HL-60 (cell line): ENCODE measurements at regions not wholly inside any gene's neighbourhood (a gene's known extent, or its start where the extent isn't known, plus 50 kb on each side); places are given as distances from the start of the nearest gene placed in this dataset.

ENCODE experiments used
- DNase-seq, 2 experiments: peaks; one replicate each; pipeline ENCODE4 v3.0.0-alpha.2; 2010 to 2020; ENCODE audit warnings: low read depth in 1 of 2, low spot score in 1 of 2
- H3K27ac ChIP-seq: fragments of 250-450 bp; sonication (Bioruptor Pico); replicated peaks from 2 replicates; pipeline ENCODE4 v1.5.1; 2020; ENCODE audit warnings: mild to moderate bottlenecking, moderate library complexity
- H3K27me3 ChIP-seq: fragments of 250-450 bp; sonication (Bioruptor Pico); 2 replicates; pipeline ENCODE4 v1.5.1; 2021; ENCODE audit warnings: mild to moderate bottlenecking, moderate library complexity; ENCODE audit not compliant: insufficient read depth, poor library complexity, severe bottlenecking
- H3K4me3 ChIP-seq: replicated peaks from 2 replicates; pipeline ENCODE4 v1.5.1; 2011; ENCODE audit warnings: mild to moderate bottlenecking, control low read depth, low read length; ENCODE audit not compliant: insufficient read depth
- GABPA ChIP-seq: IDR thresholded peaks from 2 replicates; pipeline ENCODE4 v1.6.1; 2012; ENCODE audit warnings: low read depth
- POLR2AphosphoS5 ChIP-seq: IDR thresholded peaks from 2 replicates; pipeline ENCODE4 v1.6.1; 2012; ENCODE audit warnings: low read depth
- REST ChIP-seq: IDR thresholded peaks from 2 replicates; pipeline ENCODE4 v1.6.1; 2012; ENCODE audit warnings: low read depth; ENCODE audit not compliant: insufficient replicate concordance
- SPI1 ChIP-seq: IDR thresholded peaks from 2 replicates; pipeline ENCODE4 v1.6.1; 2012; ENCODE audit warnings: low read depth, mild to moderate bottlenecking, borderline replicate concordance
- TF ChIP-seq, protein P1 (sequence below): IDR thresholded peaks from one replicate; pipeline ENCODE4 v1.5.1; 2011; ENCODE audit warnings: low read length, control low read depth, inconsistent platforms; ENCODE audit not compliant: insufficient read depth

DNA sequence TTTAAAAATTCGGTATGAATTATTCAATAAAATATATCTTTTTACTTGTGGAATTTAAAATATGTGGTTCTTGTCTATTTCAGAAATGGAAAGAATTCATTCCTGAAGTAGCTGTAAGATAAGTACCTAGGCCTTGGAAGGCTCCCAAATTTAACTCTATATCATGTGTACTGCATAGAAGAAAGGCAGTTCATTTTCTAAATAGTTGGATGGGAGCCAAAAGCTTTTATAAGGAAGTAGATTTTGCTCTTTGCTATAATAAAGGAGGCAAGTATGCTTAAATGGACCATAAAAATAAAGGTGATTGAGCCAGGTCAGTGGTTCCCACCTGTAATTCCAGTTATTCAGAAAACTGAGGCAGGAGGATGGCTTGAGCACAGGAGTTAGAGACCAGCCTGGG lies 187.5 kb downstream of the ATXN7L3B start:
- Histone ChIP-seq H3K27ac (no peak overlapping the region), H3K27me3 (no peaks in the 10 kb centered on the region)
- no peak for DNase-seq

GRCh38 chr12:74728006-74728405 lies 190.4 kb downstream of the ATXN7L3B start:
- H3K27ac ChIP-seq: no peak overlapping the region
- TF ChIP-seq REST (no peak), SPI1 (no peak), POLR2AphosphoS5 (no peak)
- no peaks in the 10 kb centered on the region for H3K27me3 ChIP-seq

More for the DNA sequence above, 187.5 kb downstream of the ATXN7L3B start:
- no peak for TF ChIP-seq GABPA
- TF ChIP-seq REST: no peak
- TF ChIP-seq SPI1: no peak
- no peak for TF ChIP-seq POLR2AphosphoS5
- TF ChIP-seq, protein P1, sequence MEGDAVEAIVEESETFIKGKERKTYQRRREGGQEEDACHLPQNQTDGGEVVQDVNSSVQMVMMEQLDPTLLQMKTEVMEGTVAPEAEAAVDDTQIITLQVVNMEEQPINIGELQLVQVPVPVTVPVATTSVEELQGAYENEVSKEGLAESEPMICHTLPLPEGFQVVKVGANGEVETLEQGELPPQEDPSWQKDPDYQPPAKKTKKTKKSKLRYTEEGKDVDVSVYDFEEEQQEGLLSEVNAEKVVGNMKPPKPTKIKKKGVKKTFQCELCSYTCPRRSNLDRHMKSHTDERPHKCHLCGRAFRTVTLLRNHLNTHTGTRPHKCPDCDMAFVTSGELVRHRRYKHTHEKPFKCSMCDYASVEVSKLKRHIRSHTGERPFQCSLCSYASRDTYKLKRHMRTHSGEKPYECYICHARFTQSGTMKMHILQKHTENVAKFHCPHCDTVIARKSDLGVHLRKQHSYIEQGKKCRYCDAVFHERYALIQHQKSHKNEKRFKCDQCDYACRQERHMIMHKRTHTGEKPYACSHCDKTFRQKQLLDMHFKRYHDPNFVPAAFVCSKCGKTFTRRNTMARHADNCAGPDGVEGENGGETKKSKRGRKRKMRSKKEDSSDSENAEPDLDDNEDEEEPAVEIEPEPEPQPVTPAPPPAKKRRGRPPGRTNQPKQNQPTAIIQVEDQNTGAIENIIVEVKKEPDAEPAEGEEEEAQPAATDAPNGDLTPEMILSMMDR: no peak
- no peak overlapping the region for H3K4me3 ChIP-seq

DNA sequence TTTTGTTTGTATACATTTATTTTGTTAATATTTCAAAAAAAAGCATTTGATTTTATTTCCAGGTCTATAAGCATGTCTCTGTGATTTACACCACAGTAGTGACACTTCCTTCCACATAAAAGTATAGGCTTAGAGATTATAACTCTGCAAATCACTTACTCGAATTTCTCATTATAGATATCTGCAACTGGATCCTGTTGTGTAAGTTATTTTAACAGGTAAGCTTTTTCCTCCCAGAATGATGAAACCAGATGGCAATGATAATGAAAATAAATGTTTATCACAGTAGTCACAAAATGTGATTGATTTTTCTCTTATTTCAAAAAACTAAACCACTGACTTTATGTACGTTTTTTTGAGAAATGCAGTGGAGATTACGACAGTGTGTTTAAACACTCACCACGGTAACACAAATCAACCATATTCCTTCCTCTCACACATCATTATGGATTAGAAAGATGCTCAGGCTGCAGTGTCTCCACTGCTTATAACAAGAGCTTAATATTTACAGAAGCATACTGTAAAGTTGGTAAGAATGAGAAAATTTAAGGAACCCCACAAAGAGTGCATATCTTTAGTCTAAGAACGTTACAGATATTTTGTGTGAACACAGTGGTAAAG lies 194.6 kb downstream of the ATXN7L3B start:
- Histone ChIP-seq H3K4me3 (no peak overlapping the region), H3K27ac (no peak overlapping the region), H3K27me3 (no peaks in the 10 kb centered on the region)
- TF ChIP-seq GABPA (no peak), POLR2AphosphoS5 (no peak), SPI1 (no peak), REST (no peak)
- TF ChIP-seq, protein P1: no peak
- no peak for DNase-seq

More at GRCh38 chr12:74728006-74728405, 190.4 kb downstream of the ATXN7L3B start:
- no peak overlapping the region for H3K4me3 ChIP-seq
- DNase-seq: no peak
